HG02623 (cell line): ENCODE measurements at regions not wholly inside any gene's neighbourhood (a gene's known extent, or its start where the extent isn't known, plus 50 kb on each side); places are given as distances from the start of the nearest gene placed in this dataset.
A peak's percentile ranks its signal among the peaks of the same experiment; 100 is the strongest.
"Not testable (repeated sequence)": the region's sequence is repeated elsewhere in the genome, so short reads cannot be mapped to it uniquely, and the experiment has no call there.

Experiments
- ATAC-seq: cut with Tn5 transposase; IDR thresholded peaks from one replicate; pipeline ENCODE4 v1.9.1; 2021; ENCODE audit warnings: moderate library complexity; ENCODE audit not compliant: unreplicated experiment

GRCh38 chr12:67486671-67487070 lies 161.9 kb upstream of the DYRK2 start:
- no peak for ATAC-seq

DNA sequence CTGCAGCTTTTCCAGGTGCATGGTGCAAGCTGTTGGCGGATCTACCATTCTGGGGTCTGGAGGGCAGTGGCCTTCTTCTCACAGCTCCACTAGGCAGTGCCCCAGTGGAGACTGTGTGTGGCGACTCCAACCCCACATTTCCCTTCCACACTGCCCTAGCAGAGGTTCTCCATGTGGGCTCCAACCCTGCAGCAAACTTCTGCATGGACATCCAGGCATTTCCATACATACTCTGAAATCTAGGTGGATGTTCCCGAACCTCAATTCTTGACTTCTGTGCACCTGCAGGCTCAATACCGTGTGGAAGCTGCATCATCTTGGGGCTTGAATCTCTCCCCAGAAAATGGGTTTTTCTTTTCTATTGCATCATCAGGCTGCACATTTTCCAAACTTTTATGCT lies 160.2 kb upstream of the DYRK2 start:
- ATAC-seq, result not testable (repeated sequence)

DNA sequence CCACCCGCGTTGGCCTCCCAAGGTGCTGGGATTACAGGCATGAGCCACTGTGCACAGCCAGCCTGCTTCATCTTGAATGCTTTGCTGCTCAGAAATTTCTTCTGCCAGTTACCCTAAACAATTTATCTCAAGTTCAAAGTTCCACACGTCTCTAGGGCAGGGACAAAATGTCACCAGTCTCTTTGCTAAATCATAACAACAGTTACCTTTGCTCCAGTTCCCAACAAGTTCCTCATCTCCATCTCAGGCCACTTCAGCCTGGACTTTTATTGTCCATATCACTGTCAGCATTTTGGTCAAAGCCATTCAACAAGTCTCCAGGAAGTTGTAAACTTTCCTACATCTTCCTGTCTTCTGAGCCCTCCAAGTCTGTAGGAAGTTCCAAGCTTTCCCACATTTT lies 159.5 kb upstream of the DYRK2 start:
- no peak for ATAC-seq

GRCh38 chr12:67496581-67496980 lies 152.0 kb upstream of the DYRK2 start:
- no peak for ATAC-seq

GRCh38 chr12:67498991-67499390 lies 149.6 kb upstream of the DYRK2 start:
- no peak for ATAC-seq

GRCh38 chr12:67501362-67501761 lies 147.2 kb upstream of the DYRK2 start:
- no peak for ATAC-seq

- no peak for ATAC-seq
Measured at GRCh38 chr12:67504026-67504425, 144.5 kb upstream of the DYRK2 start.

DNA sequence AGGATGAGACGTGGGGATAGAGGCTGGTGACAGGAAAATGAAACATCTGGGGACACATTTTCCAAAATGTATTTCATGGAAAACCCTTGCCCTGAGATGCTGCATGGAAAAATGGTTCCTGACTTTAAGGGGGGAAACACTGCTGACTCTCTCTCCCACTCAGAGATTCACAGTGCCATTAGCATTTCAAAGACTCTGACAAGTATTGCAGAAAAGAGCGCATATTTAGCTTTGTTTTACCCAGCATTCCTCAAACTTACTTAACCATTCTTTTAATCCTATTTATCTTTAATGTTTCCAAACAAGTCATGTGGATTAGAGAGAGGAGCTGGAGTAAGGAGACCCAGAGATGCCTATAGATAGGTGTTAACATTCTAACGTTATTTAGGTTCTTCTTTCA lies 141.8 kb upstream of the DYRK2 start:
- ATAC-seq, result no peak

DNA sequence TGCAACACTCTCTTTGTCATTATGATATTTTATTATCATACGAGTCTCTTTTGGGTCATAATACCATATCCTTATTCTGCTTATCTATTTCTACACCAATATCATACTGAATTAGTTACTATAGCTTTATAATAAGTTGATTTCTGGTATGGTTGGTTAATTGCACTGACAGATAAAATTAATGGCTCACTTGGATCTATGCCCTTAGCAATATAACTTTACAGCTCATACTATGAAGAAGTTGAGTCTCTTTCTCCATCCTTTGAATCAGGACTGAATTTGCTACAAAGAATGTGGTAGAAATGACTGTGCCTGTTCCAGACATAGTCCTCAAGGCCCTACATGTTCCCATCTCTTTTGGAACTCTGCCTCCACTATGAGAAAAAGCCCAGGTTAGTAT lies 139.7 kb upstream of the DYRK2 start:
- ATAC-seq, result no peak

GRCh38 chr12:67509666-67510386 lies 138.7 kb upstream of the DYRK2 start:
- no peak for ATAC-seq

DNA sequence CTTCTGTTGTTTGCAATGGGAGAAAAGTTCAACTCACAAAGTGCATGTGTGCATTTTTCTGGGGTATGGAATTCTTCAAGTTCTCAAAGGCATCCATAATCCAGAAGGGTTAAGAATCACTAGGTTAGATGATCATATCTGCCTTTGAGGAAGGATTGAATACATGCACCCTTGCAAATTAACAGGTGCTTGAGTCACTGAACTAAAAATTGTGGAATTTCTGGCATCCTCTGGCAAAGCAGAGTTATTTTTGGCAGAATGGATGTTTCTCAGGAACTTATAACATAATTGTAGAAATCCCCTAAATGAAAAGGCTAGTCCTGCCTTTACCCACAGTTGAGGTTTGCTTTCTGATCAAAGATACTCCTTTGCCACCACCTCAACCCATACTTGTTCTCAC lies 136.5 kb upstream of the DYRK2 start:
- no peak for ATAC-seq

- no peak for ATAC-seq
Measured at GRCh38 chr12:67514502-67514901, 134.0 kb upstream of the DYRK2 start.

DNA sequence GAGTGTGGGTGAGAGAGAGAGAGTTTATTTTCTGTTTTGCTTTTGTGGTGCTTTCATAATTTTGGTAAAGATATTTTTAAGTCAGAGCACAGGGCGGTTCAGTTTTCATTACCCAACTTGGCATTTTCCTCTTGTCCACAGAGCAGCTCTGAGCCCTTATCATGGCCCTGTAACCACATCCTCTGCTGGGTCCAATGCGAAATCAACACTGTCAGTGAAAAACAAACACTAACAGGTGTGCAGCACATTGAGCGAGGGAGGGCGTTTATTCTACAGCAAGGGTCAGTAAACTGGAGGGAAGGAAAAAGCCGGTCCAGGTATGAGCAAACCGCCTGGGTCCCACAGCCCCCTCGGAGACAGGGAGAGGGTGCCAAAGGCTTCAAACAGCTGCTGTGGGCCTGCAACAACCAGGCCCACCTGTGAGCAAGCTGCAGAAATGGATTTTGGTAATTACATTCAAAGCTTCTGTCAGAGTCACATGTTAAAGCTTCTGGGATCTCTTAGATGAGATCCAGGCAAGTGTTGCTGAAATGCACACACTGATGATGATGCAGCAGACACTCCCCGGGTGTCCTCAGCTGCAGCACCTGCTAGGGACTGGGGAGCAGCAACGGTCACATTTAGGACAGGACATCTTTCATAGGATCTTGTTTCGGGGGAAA lies 132.7 kb upstream of the DYRK2 start:
- ATAC-seq, result peak; percentile 79

GRCh38 chr12:67517181-67517887 lies 131.2 kb upstream of the DYRK2 start:
- ATAC-seq, result no peak

- no peak for ATAC-seq
Measured at GRCh38 chr12:67519484-67520433, 128.8 kb upstream of the DYRK2 start.

DNA sequence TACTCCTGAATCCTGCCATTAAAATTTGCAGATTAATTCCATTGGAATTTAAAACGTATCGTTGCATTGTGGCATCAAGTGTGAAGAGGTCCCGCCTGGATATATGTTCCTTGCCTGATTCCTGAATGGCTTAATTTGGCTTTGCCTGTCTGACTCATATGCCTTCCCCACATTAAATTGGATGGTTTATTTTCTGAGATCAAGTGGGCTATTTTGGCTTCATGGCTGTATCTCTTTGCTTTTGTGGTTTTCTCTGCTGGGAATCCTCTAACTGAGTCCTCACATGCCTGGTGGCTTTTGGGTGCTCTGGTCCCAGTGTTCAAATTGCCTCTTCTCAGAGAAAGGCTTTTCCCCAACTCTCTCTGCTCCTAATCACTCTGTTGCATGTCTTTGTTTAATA lies 127.9 kb upstream of the DYRK2 start:
- no peak for ATAC-seq

- ATAC-seq, result no peak
Measured at GRCh38 chr12:67522222-67522621, 126.3 kb upstream of the DYRK2 start.

DNA sequence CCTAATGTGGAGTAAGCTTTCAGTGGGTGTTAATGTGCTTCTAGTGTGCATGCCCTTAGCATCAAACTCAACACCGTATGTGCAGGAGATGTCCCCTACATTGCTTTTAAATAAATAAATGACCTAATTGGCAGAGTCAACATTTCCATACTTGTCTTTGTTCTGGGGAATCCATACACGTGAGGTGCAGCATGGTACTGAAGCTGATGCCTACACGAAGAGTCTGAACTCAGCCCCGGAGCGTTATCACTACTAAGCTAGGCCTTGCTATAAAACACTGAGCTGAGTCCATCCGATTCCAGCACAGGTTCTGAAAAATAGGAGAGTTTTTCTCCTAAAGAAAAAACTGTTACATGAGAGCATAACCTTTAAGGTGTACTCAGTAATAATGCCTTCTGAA lies 125.0 kb upstream of the DYRK2 start:
- ATAC-seq, result no peak

- no peak for ATAC-seq
Measured at GRCh38 chr12:67524861-67525616, 123.5 kb upstream of the DYRK2 start.

- no peak for ATAC-seq
Measured at GRCh38 chr12:67525617-67525884, 123.0 kb upstream of the DYRK2 start.

DNA sequence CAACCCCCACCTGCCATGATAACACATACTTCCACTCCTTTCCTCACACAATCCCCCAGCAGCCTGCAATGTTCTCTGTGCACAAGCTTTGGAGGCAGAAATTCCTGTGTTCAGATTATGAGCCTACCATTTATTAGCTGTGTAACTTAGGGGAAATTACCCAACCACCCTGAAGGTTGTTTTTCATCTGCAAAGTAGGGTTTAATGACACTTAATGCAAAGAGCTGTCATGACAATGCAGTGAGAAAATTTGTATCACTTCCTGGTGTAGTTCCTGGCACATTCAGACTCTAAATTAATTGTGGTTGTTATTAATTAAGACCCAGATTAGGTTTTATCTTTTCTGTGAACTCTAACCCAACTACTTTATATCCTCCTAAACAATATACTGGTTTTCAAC lies 122.4 kb upstream of the DYRK2 start:
- no peak for ATAC-seq
